ENCODE measurements at regions not wholly inside any gene's neighbourhood (a gene's known extent, or its start where the extent isn't known, plus 50 kb on each side); places are given as distances from the start of the nearest gene placed in this dataset.

DNA sequence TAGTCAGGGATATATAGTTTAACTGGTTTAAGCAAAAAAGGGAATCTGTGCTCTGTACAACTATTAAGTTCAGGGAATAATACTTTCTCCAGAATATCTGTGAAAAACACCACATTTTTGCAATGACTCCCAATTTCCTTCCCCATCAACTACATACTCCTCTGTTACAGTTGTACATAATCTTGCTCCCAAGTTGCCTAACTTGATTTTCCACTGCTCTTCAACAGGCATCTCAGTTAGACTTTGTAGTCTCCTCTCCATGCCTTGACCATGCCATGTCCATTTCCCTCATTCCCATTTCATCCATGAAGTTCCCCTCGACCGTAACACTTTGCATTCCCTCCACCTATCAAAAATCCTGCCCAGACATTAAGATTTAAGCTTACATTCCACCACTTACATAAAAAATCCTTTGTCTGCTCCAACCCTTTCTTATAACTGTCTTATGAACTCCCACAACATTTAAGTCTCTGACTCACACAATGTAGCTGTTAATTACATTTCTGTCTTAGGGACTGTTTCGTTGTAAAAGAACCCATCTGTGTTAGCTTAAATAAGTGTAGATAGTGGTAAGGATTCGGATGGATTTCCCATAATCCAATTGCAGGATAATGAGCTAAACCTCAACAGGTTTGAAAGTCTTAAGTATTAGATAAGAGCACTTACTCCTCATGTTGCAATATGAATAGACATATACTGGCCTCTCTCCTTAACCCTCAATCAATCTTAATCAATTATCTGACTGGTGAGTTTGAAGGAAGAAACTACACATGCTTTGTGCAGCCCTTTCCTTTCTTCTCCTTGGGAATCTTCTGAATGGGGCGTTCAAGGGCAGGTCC lies 156.5 kb downstream of the PAWR start:
- DNase-seq: no peak

DNA sequence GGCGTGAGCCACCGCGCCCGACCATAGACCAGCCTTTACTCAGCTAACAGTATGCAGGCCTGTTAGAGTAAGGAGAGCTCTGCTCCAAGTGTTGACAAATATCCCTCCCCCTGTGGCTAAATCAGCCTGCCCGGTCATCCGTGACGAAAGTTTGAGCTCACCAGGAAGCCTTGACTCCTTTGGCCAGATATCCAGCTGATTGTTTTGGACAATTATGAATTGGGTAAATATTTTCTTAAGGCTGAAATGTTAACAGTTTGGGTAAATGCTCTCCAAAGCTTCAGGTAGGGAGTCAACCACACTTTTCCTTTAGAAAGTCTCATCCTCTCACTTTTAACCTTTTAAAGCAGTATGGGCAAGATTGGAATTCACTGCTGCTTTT lies 157.9 kb downstream of the PAWR start:
- no peak for DNase-seq

DNA sequence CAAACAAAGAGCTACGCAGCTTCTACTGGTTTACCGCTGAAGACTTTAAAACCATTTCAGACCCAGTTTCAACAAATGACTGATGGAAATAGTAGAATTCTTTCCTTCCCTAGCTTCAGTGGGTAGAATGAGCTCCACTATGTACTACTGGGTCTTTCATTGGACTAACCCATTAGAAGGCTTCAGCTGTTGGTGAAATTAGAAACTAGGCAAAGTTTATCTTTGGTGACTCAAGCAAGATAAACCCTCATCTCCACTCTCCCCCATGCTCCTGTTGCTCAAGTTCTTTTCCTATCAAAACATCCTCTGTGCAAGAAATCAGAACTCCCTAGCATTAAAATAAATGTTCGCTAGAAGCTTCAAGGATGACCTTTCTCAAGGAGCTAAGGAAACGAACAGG lies 159.2 kb downstream of the PAWR start:
- no peak for DNase-seq

DNA sequence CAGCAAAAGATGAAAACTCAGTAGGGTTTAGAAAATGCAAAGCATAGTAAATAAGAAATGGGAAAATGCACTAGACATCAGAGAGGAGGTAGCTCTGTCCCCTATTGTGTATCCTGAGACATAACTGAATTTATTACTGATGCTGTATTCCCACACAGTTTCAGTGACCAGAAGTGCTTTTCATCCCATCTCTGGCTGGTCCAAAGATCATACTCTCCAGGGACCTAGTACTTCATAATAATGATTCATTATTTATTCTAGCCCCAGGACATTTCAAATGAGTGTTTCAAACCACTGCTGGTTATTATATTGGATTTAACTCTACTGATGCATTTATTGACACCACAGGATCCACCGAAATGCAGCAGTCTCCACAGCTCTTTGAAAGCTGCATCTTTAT lies 163.3 kb downstream of the PAWR start:
- no peak for DNase-seq

DNA sequence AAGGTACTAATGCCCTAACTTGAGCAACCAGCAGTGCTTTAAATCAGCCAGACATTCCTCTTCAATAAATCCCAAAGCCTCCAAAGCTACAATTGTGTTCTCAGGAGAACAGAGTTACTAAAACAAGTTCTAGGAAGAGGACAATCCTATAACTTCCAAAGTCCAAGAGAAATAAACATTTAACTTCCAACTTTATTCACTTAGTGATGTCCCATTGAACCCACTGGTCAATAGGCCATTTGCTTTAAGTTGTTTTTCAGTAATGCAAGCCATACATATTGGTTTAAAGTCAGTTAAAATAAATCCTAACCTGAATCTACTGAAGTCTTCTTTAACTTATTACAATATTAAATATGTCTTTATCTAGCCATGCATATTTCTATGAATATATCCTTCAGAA lies 165.4 kb downstream of the PAWR start:
- no peak for DNase-seq

DNA sequence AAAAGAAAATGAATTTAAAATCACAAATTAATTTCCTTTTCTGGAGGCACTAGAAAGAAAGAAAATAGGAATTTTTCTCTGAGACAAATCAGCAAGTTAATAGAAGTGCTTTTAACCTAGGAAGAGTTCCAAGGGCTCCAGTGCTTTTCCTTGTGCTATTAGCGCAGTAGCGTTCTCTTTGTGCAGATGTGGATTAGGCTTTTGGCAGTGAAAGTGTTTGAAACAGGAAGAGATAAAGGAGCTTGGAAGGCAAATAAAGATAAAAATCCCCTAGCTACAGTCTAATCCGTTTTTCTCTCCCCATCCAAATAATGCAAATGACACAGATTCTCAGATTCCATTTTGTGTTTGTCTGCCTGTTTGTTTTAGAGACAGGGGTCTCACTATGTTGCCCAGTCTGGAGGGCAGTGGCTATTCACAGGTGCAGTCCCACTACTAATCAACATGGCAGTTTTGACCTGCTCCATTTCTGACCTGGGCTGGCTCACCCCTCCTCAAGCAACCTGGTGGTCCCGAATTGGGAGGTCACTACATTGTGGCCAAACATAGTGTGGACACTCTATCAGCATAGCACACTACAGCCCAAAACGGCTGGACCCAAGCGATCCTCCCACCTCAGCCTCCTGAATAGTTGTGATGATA lies 166.1 kb downstream of the PAWR start:
- DNase-seq: no peak

DNA sequence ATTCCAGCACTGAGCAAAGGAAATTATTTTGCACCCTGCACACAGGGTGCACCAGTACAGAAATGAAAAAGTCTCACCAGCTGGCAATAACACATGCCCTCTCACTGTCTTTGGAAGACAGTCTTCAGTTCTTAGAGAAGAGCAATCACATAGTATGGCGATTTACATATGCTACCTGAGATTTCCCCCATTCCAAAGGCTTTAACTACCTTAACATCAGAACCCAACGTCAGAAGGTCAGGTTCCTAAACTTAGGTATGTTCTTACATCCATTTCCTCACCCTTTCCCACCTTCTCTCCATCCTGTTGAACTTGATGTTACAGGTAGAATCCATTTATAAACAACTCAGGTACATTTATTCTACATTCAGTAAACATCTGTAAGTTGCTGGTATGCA lies 167.8 kb downstream of the PAWR start:
- no peak for DNase-seq

DNA sequence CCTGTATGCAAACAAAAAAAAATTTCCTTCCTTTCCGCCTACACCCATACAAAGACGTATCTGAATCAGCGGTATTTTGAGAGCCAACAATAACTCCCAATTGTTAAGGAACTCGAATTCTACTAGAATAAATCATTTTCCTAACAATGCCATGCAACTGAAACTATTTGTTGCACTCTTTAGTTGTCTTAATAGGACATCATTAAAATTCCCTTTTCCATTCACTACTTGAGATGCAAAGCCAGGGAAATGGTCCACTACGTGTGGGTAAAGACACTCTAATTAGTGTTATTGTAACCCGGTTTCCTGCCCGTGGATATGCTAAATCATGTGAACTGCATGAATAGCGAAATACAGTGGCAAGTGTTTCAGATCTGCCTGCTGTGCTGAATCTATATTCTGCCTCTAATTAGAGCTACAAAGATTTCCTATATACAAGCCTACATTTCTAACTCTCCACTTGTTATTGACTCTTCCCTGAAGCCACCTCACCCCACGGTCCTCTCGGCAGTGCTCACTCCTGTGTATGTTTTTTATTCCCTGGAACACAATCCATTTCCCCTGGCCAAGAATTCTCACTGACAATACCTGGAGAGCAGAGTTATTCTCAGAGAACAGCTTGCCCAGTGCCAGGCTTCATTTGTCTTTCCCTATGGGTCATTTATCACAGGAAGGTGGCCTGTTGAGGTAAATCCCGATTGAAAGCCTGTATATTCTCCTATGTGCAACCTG lies 168.3 kb downstream of the PAWR start:
- DNase-seq: peak; percentile 80

DNA sequence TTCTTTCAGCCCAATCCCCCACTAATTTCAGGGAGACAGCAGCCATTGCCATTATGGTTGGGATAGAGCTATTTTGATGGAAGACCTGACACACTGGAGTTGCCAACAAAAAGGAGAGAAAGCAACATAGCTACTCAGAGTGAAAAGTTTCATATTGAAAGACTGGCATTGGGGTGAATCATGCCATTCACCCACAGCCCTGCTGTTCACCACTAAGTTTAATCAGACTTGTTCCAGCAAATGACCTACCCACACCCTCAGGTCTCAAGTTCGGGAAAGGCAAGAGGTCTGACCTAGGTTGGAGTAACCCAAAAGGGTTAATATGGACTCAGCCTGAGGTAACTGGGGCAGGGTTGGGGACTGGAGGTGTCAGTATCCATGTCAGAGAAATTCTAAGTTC lies 169.2 kb downstream of the PAWR start:
- DNase-seq: no peak

DNA sequence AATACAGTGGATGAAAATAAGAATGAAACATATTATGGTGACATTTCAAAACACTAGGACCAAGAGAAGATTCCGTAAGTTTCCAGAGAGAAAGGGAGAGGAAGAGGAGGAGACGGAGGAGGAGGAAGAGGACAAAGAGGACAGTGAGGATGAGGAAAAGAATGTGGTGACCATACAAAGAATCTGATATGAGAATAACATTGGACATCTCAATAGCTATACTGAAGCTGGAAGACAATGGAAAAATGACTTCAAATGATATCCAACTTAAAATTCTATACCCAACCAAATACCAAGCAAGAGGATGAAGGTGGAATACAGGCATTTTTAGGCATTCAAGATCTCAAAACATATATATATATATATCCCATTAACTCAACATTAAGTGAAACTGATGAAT lies 173.4 kb downstream of the PAWR start:
- no peak for DNase-seq

DNA sequence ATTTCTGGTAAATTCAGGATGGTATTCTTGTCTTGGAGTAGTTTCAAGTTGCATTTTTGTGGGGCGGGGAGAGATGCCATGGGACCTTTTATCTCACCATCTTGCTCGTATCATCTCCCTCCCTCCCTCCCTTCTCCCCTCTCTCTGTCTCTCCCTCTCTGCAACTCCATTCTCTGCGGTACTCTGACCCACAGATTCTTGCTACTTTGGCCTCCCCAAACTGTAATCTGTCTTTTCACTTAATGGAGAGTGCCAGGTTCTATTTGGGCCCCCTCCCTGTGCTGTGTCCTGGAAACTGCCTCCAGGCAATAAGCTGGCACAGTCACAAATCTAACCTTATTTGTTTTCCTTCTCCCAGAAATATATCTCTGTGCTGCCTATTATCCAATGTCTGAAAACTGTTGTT lies 175.2 kb downstream of the PAWR start:
- DNase-seq: no peak

DNA sequence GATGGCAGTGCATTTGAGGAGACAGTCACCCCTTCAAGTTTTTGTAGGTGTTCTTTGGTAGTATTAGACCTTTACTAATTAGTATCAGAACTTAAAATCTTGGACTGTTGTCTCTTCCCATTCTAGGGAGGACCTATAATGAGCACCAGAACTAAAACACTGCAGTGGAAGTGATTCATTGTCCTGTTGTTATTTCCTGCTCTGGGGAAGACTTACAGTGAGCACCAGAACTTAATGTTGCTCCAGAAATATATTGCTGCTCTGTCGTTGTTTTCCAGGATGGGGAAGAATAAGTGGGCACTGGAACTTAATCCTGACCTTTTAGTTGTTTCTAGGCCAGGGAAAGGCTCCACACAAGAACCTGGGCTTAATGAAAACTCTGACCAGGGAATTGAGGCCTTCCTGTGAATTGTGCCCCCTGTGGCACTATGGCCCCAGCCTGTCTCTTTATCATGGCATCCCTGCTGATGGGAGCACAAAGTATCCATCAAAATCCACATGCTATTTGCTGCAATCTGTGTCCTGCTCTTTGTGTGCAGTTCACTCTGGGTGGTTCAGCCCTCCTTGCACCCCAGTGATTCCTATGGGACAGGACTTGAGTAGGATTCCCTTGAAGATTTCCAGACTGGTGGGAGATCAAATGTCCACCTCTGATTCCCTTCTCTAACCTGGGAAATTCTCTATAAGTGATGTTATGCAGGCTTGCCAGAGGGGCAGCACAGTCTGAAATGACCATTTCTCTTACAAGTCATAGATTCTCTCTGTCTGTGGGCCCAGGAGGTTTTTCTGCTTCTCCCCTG lies 175.8 kb downstream of the PAWR start:
- no peak for DNase-seq

DNA sequence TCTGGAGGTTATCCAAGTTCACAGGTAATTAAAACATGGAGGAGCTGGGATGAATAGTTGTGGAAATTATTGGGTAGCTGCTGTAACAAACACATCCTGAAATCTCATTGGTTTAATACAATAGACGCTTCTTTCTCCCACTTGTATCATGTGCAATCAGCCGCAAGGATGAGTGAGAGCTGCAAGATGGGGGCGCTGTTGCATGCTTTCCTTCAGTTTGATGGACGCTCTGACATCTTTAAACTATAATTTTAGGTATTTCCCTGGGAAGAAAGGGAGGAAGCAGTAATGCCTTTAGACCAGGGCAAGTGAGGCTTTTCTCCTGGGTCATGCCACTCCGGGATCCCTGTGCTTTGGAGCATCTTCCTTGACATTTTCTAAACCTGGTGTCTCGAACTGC lies 178.7 kb downstream of the PAWR start:
- no peak for DNase-seq

DNA sequence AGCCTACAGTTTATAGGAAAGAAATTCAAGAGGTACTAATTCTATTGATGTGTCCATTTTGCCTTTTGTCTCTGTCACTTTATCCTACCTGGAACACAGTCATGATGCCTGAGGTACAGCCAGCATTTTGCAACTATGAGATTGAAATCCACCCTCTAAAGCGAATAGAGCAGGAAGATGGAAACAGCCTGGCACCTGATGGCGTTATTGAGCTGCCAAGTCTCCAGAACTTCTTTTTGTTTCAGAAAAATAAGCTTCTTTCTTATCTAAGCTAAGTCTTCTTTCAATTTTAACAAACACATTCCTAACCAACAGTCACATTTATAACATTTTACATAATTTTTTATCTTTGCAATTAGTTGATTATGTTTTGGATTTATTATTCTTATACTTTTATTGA lies 182.1 kb downstream of the PAWR start:
- no peak for DNase-seq
